H1 (cell line): ENCODE measurements at regions not wholly inside any gene's neighbourhood (a gene's known extent, or its start where the extent isn't known, plus 50 kb on each side); places are given as distances from the start of the nearest gene placed in this dataset.

Source experiments
- CHD2 ChIP-seq: IDR thresholded peaks from 2 replicates; pipeline ENCODE4 v1.6.1; 2012; ENCODE audit warnings: low read length, improper control_type of control experiment
- EZH2 ChIP-seq: fragments of 200-600 bp; sonication (generic); IDR thresholded peaks from 2 replicates; pipeline ENCODE4 v1.7.1; 2012; ENCODE audit warnings: low read depth, mild to moderate bottlenecking, moderate library complexity, low read length, inconsistent platforms; ENCODE audit not compliant: severe bottlenecking
- FOSL1 ChIP-seq: IDR thresholded peaks from 2 replicates; pipeline ENCODE4 v1.6.1; 2011; ENCODE audit warnings: mild to moderate bottlenecking, low read depth, low read length, moderate library complexity; ENCODE audit not compliant: insufficient read depth

- TF ChIP-seq FOSL1 (no peak), EZH2 (no peak), CHD2 (no peak)
Observed at GRCh38 chr16:79966226-79966625, 365.7 kb upstream of the MAF start (continued).
